Tibial nerve (tissue), 4 donors: ENCODE measurements at regions not wholly inside any gene's neighbourhood (a gene's known extent, or its start where the extent isn't known, plus 50 kb on each side); places are given as distances from the start of the nearest gene placed in this dataset.

Experiments
- DNase-seq, 2 donors: peaks; one replicate each; pipeline ENCODE4 v3.0.0-alpha.2; 2019; ENCODE audit warnings: low spot score in 2 of 2
- H3K27ac ChIP-seq, 4 donors: fragments of 200-600 bp; sonication (generic) in 3 of 4; one replicate each; pipeline ENCODE4 v1.5.1; 2017 to 2019; ENCODE audit warnings: mild to moderate bottlenecking in 1 of 4
- H3K27me3 ChIP-seq, 2 donors: fragments of 200-600 bp; sonication (generic) in 1 of 2; one replicate each; pipeline versions ENCODE4 v1.5.1 to v1.6.0; 2017 to 2019
- H3K36me3 ChIP-seq, 3 donors: fragments of 200-600 bp; sonication (generic); one replicate each; pipeline ENCODE4 v1.5.1; 2018 to 2019
- H3K4me1 ChIP-seq, 4 donors: fragments of 200-600 bp; sonication (generic) in 3 of 4; one replicate each; pipeline ENCODE4 v1.5.1; 2017 to 2019
- H3K4me3 ChIP-seq, 4 donors: fragments of 200-600 bp; sonication (generic) in 3 of 4; one replicate each; pipeline ENCODE4 v1.5.1; 2017 to 2019; ENCODE audit warnings: mild to moderate bottlenecking in 1 of 4, moderate library complexity in 1 of 4
- H3K9me3 ChIP-seq, 4 donors: fragments of 200-600 bp; sonication (generic) in 3 of 4; one replicate each; pipeline ENCODE4 v1.5.1; 2017 to 2019
- EP300 ChIP-seq, 2 donors: sonication (generic); formaldehyde crosslinking; IDR thresholded peaks; one replicate each; pipeline ENCODE4 v1.6.1; 2017; ENCODE audit warnings: antibody characterized with exemption in 2 of 2, mild to moderate bottlenecking in 1 of 2
- POLR2A ChIP-seq, 2 donors: fragments of 450-650 bp; IDR thresholded peaks; one replicate each; pipeline ENCODE4 v1.6.1; 2017; ENCODE audit warnings: antibody characterized with exemption in 2 of 2, mild to moderate bottlenecking in 2 of 2, moderate library complexity in 2 of 2
- WGBS, 2 donors: methylation state at CpG; one replicate each; pipeline ENCODE4 v1.1.5; 2018; 5-methylcytosine and 5-hydroxymethylcytosine counted together
- TF ChIP-seq, protein P1 (sequence below), 5 experiments: fragments of 200-600 bp in 3 of 5; fragments of 450-650 bp in 2 of 5; sonication (generic) in 3 of 5; IDR thresholded peaks; one replicate each; pipeline ENCODE4 v1.5.1; 2016 to 2019; ENCODE audit warnings: antibody characterized with exemption in 5 of 5, mild to moderate bottlenecking in 3 of 5, moderate library complexity in 2 of 5

DNA sequence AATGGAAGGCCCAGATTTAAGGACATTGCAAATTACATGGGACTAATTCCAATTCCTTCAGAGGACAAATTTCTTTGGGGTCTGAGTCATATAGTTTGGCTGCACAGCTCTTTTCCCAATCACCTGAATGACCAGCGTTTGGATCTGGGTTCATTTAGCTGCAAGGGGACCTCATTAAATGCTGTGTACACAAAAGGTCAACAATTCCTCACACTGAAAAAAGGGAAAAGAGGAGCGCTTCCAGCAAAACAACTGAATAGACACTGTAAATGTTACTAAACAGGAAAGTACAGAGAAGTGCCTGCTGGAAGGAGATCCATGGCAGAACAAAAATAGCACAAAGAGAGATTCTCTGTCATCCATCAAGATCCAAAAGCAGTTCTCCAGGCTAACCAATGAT lies 356.0 kb upstream of the LMCD1 start:
- TF ChIP-seq POLR2A (IDR thresholded peaks at IDR 0.05) (no peak), EP300 (IDR thresholded peaks at IDR 0.05) (no peak)
- TF ChIP-seq, protein P1, sequence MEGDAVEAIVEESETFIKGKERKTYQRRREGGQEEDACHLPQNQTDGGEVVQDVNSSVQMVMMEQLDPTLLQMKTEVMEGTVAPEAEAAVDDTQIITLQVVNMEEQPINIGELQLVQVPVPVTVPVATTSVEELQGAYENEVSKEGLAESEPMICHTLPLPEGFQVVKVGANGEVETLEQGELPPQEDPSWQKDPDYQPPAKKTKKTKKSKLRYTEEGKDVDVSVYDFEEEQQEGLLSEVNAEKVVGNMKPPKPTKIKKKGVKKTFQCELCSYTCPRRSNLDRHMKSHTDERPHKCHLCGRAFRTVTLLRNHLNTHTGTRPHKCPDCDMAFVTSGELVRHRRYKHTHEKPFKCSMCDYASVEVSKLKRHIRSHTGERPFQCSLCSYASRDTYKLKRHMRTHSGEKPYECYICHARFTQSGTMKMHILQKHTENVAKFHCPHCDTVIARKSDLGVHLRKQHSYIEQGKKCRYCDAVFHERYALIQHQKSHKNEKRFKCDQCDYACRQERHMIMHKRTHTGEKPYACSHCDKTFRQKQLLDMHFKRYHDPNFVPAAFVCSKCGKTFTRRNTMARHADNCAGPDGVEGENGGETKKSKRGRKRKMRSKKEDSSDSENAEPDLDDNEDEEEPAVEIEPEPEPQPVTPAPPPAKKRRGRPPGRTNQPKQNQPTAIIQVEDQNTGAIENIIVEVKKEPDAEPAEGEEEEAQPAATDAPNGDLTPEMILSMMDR (IDR thresholded peaks at IDR 0.05): no peak
- H3K27me3 ChIP-seq: no peaks in the 10 kb centered on the region
- 26 to 59% methylated on average over 2 of the region's 2 CpGs for WGBS, 2 donors
- no peak for DNase-seq
- no peaks in the 10 kb centered on the region for H3K9me3 ChIP-seq
- H3K4me3 ChIP-seq: no peak overlapping the region
- H3K36me3 ChIP-seq: no peaks in the 10 kb centered on the region
- no peaks in the 10 kb centered on the region for H3K4me1 ChIP-seq
- no peak overlapping the region for H3K27ac ChIP-seq

DNA sequence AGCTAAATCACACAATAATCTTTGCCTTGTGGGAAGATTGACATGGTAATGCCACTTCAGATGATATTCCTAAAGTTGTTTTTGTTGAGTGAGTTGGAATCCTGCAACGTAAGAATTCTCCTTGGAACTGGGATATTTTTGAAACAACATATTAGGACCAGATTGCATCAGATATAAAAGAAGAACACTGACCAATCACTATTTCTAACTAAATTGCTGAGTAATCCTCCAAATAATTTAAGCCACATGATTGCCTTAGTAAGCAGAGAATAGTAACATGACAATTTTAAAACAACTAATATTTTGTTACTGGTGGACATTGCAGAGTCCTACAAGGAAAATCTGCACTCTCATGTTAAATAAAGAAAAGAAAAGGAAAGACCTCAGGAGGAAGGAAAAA lies 353.9 kb upstream of the LMCD1 start:
- Histone ChIP-seq H3K9me3 (no peaks in the 10 kb centered on the region), H3K27me3 (no peaks in the 10 kb centered on the region), H3K4me1 (no peaks in the 10 kb centered on the region), H3K4me3 (no peak overlapping the region), H3K36me3 (no peaks in the 10 kb centered on the region), H3K27ac (no peak overlapping the region)
- TF ChIP-seq EP300 (IDR thresholded peaks at IDR 0.05): no peak
- TF ChIP-seq, protein P1 (IDR thresholded peaks at IDR 0.05): no peak
- 62 to 66% methylated on average over 1 of the region's 1 CpG for WGBS, 2 donors
- no peak for DNase-seq

DNA sequence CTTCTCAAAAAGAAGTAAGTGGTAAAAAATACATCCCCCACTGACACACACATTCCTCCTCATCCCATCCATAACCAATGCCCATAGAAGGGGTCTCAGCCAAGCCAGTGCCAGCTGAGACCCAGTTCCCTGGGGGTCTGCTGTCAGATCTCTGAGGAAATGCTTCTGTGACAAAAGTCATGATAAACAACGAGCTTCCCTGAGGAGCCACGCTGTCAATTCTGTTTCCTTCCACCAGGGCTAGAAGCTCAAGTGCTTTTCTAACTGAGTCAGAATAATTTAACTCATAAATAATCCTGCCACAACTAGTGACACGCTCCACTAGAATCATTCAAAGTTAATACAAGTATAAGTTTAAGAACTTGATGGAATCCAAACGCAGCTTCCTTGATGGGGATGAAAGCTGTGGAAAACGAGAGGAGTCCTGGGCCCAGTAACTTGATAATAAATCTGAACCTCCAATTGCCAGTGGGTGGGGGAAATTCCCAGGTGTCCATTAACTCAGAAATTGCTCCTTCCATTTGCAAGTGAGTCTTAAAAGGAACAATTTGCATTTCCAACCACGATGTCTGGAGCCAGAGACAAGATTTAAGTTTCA lies 348.7 kb upstream of the LMCD1 start:
- H3K36me3 ChIP-seq: no peaks in the 10 kb centered on the region
- no peaks in the 10 kb centered on the region for H3K4me1 ChIP-seq
- H3K4me3 ChIP-seq: no peak overlapping the region
- DNase-seq: no peak
- H3K27me3 ChIP-seq: no peaks in the 10 kb centered on the region
- no peak for TF ChIP-seq EP300 (IDR thresholded peaks at IDR 0.05)
- no peak for TF ChIP-seq POLR2A (IDR thresholded peaks at IDR 0.05)
- TF ChIP-seq, protein P1 (IDR thresholded peaks at IDR 0.05): no peak
- no peaks in the 10 kb centered on the region for H3K9me3 ChIP-seq
- no peak overlapping the region for H3K27ac ChIP-seq
- WGBS, 2 donors: 73 to 74% methylated on average over 6 of the region's 6 CpGs

DNA sequence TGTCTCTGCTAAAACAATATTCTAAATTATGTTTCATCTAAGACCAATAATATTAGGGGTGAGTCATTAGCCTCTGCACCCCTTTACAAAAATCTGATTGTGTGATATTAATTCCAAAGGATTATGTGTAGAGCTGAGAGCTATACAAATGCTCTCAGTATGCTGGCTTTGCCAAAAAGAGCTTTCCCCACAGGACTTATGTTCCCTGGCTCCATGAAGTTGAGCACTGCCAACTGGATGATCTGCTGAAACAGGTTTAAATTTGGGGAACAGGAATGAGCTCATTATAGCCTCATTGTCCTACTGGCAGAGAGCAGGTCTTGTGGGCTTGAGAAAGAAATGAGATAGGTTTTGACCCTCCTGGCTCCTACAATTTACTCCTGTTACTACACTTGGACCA lies 347.8 kb upstream of the LMCD1 start:
- H3K4me3 ChIP-seq: no peak overlapping the region
- H3K9me3 ChIP-seq: no peaks in the 10 kb centered on the region
- no peaks in the 10 kb centered on the region for H3K4me1 ChIP-seq
- no peak for DNase-seq
- H3K36me3 ChIP-seq: no peaks in the 10 kb centered on the region
- no peaks in the 10 kb centered on the region for H3K27me3 ChIP-seq
- TF ChIP-seq, protein P1 (IDR thresholded peaks at IDR 0.05): no peak
- TF ChIP-seq EP300 (IDR thresholded peaks at IDR 0.05) (no peak), POLR2A (IDR thresholded peaks at IDR 0.05) (no peak)
- no peak overlapping the region for H3K27ac ChIP-seq

DNA sequence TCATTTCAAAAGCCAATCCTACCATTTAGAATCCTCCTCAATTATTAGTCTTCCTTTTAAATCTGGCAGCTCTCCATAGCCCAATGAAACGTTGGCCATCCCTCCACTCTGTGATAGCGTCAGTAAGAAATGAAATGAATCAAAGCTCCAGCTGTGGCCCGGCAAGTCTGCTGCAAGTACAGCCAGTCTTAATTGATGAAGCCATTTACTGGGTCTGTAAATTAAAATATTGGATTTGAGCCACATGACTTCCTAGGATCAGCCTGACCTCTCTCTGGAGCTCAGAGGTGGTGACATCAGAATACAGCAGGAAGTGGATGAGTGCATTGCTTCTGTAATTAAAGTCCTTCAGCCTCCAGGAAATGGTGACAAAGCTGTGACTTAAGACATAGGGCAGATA lies 347.0 kb upstream of the LMCD1 start:
- H3K27me3 ChIP-seq: no peaks in the 10 kb centered on the region
- WGBS, 2 donors: 61 to 66% methylated on average over 3 of the region's 3 CpGs

More for the DNA sequence above, 347.0 kb upstream of the LMCD1 start:
- H3K36me3 ChIP-seq: no peaks in the 10 kb centered on the region
- H3K27ac ChIP-seq: no peak overlapping the region
- H3K4me1 ChIP-seq: no peaks in the 10 kb centered on the region
- no peak for TF ChIP-seq POLR2A (IDR thresholded peaks at IDR 0.05)
- TF ChIP-seq, protein P1 (IDR thresholded peaks at IDR 0.05): no peak
- TF ChIP-seq EP300 (IDR thresholded peaks at IDR 0.05): no peak
- DNase-seq: no peak
- H3K9me3 ChIP-seq: no peaks in the 10 kb centered on the region
- no peak overlapping the region for H3K4me3 ChIP-seq
